Endothelial cell of umbilical vein (primary cell): ENCODE measurements at regions not wholly inside any gene's neighbourhood (a gene's known extent, or its start where the extent isn't known, plus 50 kb on each side); places are given as distances from the start of the nearest gene placed in this dataset.

ENCODE experiments used
- CTCF ChIP-seq, 2 donors: IDR thresholded peaks; 1 replicate in 1 of 2; 2 replicates in 1 of 2; pipeline ENCODE4 v1.5.1; 2011; ENCODE audit warnings: low read length in 2 of 2, mild to moderate bottlenecking in 2 of 2, moderate library complexity in 2 of 2, control low read depth in 1 of 2, inconsistent platforms in 1 of 2, low read depth in 1 of 2; ENCODE audit not compliant: insufficient read depth in 1 of 2; ENCODE audit errors: extremely low read depth in 1 of 2
- EZH2 ChIP-seq: IDR thresholded peaks from 2 replicates; pipeline ENCODE4 v1.6.1; 2012; ENCODE audit warnings: borderline replicate concordance, low read depth, mild to moderate bottlenecking, moderate library complexity, low read length, inconsistent platforms; ENCODE audit not compliant: severe bottlenecking
- JUN ChIP-seq: IDR thresholded peaks from 2 replicates; pipeline ENCODE4 v1.6.1; 2011; ENCODE audit warnings: borderline replicate concordance, low read depth; ENCODE audit not compliant: insufficient read length, insufficient read depth
- MAX ChIP-seq: IDR thresholded peaks from 2 replicates; pipeline ENCODE4 v1.6.1; 2011; ENCODE audit not compliant: insufficient read depth, insufficient read length
- POLR2A ChIP-seq: IDR thresholded peaks from 2 replicates; pipeline ENCODE4 v1.6.1; 2012; ENCODE audit warnings: low read depth, mild to moderate bottlenecking, control low read depth, low read length
- POLR2AphosphoS5 ChIP-seq: IDR thresholded peaks from 2 replicates; pipeline ENCODE4 v1.6.1; 2012; ENCODE audit warnings: low read depth, mild to moderate bottlenecking, control low read depth, low read length, moderate library complexity; ENCODE audit not compliant: insufficient read depth

GRCh38 chr11:22920939-22921565 is 60.8 kb upstream of the CCDC179 start:
- TF ChIP-seq POLR2AphosphoS5 (no peak), CTCF (IDR thresholded peaks at IDR 0.05; ENCODE audit: extremely low read depth in 1 of 2, insufficient read depth in 1 of 2, low read depth in 1 of 2, low read length in 2 of 2) (peak; percentile 74 to 84), EZH2 (no peak), POLR2A (no peak), JUN (no peak), MAX (no peak)
